ENCODE measurements at regions not wholly inside any gene's neighbourhood (a gene's known extent, or its start where the extent isn't known, plus 50 kb on each side); places are given as distances from the start of the nearest gene placed in this dataset.
"Not testable (repeated sequence)": the region's sequence is repeated elsewhere in the genome, so short reads cannot be mapped to it uniquely, and the experiment has no call there.

- DNase-seq (ENCODE audit: low read depth), result peak; percentile 4
Measured at GRCh38 chr4:92232566-92232965, 71.2 kb upstream of the GRID2 start.

DNA sequence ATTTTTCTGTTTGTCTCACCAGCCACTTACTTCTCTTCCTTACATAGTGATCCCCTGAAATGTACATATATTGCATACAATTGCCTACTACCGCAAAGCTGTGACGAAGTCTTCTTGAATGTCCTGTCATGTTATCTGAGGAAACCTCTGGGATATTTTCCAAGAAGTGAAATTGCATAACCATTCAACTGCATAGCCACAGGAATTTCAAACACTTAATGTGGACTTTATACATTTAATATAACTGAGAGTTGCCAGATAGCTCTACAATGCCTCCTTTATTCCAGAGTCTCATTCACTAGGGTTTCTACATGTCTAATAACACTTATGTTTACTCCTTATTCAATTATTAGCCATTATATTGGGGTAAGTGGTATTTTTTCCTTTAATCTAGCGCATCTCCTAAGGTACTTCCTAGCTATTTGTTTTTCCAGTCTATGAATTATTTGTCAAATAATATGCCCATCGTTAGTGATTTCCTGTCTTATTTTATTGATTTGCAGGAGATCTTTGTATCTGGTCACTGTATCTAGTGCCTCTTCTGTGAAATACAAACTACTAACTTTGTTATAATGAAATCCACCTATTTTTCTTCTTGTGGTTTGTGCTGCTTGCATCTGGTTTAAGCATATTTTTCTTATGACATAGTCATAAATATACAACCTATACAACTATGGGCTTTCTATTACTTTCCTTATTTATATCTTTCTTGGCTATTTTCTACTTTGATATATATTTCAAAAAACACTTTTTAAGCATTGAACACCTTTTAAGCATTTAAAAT is 69.2 kb upstream of the GRID2 start:
- peak; percentile 73 for DNase-seq (ENCODE audit: low read depth)

GRCh38 chr4:92235731-92236130 is 68.0 kb upstream of the GRID2 start:
- peak; percentile 2 for DNase-seq (ENCODE audit: low read depth)

- DNase-seq (ENCODE audit: low read depth), result no peak
Measured at GRCh38 chr4:92236877-92237276, 66.9 kb upstream of the GRID2 start.

DNA sequence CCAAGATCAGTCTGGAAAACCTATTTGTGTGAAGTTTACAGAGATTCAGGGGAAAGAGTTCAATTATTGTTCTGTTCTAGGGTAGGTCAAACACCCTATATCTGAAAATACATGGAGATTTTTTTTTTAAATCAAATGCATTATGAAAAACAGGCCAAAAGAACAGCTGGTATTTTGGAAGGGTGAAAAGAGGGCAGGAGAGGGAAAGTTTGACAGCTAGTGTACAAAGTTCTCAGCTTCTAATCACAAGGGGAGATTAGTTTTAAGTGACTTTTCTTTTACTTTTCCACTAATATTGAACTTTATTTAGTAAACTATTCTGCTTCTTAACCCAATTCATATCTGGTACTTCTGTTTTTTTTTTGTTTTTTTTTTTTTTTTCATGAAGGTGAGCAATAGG is 66.2 kb upstream of the GRID2 start:
- no peak for DNase-seq (ENCODE audit: low read depth)

- DNase-seq (ENCODE audit: low read depth), result no peak
Measured at GRCh38 chr4:92241094-92241493, 62.7 kb upstream of the GRID2 start.

- DNase-seq (ENCODE audit: low read depth), result no peak
Measured at GRCh38 chr4:92246384-92246783, 57.4 kb upstream of the GRID2 start.

DNA sequence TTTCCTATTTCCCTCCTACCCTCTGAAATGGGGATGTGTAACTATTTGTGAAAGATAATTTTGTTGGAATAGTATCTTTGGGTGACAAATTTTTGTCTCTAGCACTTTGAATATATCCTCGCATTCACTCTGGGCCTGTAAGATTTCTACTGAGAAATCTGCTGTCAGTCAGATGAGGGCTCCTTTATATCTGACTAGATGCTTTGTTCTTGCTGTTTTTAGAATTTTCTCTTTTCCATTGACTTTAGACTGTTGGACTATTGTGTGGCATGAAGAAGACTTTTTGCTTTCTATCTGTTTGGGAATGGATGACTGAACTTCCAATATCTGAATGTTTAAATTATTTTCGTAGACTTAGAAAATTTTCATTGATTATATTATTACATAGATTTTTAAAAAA is 54.2 kb upstream of the GRID2 start:
- no peak for DNase-seq (ENCODE audit: low read depth)

- DNase-seq (ENCODE audit: low read depth), result no peak
Measured at GRCh38 chr4:92251711-92252110, 52.1 kb upstream of the GRID2 start.

DNA sequence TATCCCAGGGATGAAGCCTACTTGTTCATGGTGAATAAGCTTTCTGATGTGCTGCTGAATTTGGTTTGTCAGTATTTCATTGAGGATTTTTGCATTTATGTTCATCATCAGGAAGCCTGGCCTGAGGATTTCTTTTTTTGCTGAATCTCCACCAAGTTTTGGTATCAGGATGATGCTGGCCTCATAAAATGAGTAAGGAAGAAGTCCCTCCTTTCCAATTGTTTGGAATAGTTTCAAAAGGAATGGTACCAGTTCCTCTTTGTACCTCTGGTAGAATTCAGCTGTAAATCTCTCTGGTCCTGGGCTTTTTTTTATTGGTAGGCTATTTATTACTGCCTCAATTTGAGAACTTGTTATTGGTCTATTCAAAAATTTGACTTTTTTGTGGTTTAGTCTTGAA is 51.4 kb upstream of the GRID2 start:
- not testable (repeated sequence) for DNase-seq (ENCODE audit: low read depth)

GRCh38 chr4:92252846-92253245 is 50.9 kb upstream of the GRID2 start:
- no peak for DNase-seq (ENCODE audit: low read depth)

DNA sequence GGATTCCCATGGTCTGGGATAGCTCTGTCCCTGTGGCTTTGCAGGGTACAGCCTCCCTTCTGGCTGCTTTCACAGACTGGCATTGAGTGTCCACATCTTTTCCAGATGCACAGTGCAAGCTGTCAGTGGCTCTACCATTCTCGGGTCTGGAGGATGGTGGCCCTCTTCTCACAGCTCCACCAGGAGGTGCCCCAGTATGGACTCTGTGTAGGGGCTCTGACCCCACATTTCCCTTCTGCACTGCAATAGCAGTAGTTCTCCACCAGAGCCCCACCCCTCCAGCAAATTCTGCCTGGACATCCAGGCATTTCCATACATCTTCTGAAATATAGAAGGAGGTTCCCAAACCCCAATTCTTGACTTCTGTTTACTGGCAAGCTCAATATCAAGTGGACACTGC is 50.2 kb upstream of the GRID2 start:
- no peak for DNase-seq (ENCODE audit: low read depth)
